DND-41 (cell line): ENCODE measurements at regions not wholly inside any gene's neighbourhood (a gene's known extent, or its start where the extent isn't known, plus 50 kb on each side); places are given as distances from the start of the nearest gene placed in this dataset.

Experiments used
- CTCF ChIP-seq: IDR thresholded peaks from 2 replicates; pipeline ENCODE4 v1.5.1; 2012; ENCODE audit warnings: borderline replicate concordance, low read length, moderate library complexity, mild to moderate bottlenecking; ENCODE audit not compliant: poor library complexity, severe bottlenecking; ENCODE audit errors: extremely low read depth
- EZH2 ChIP-seq: IDR thresholded peaks from 3 replicates; pipeline ENCODE4 v1.6.1; 2012; ENCODE audit warnings: borderline replicate concordance, low read depth, mild to moderate bottlenecking, moderate library complexity, low read length, inconsistent platforms; ENCODE audit not compliant: severe bottlenecking

DNA sequence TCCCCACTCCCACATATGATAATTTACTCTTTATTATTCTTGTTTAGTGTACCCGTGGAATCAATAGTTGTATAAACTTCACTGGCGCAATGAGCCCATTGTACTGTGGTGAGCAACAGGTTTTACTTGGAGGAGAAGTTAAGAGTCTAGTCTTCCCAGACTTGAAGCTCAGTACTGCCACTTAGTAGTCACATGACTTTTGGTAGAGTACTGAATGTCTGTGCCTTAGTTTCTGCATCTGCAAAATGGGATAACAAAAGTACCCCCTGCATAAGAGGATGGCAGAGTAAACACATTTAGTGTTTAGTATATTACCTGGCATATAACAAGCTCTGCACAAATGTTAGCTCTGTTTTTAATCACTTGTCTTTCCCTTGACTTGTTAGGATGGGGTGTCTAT is 375.5 kb downstream of the VRK1 start:
- TF ChIP-seq CTCF, result no peak
- no peak for TF ChIP-seq EZH2
